Adrenal gland (tissue), 9 donors: ENCODE measurements at regions not wholly inside any gene's neighbourhood (a gene's known extent, or its start where the extent isn't known, plus 50 kb on each side); places are given as distances from the start of the nearest gene placed in this dataset.

Source experiments
- DNase-seq, 7 donors: peaks; one replicate each; pipeline ENCODE4 v3.0.0-alpha.2; 2019 to 2020
- H3K27ac ChIP-seq, 5 donors: fragments of 200-600 bp; sonication (generic) in 4 of 5; 1 replicate in 3 of 5; 2 replicates in 2 of 5; pipeline versions ENCODE4 v1.5.1 to v1.8.0; 2016 to 2020; ENCODE audit warnings: mild to moderate bottlenecking in 1 of 5
- H3K27me3 ChIP-seq: fragments of 200-600 bp; 2 replicates; pipeline ENCODE4 v1.8.0; 2021
- H3K36me3 ChIP-seq, 2 donors: fragments of 200-600 bp; replicated peaks in 1 of 2; 1 replicate in 1 of 2; 2 replicates in 1 of 2; pipeline versions ENCODE4 v1.5.1 to v1.8.0; 2018 to 2022
- H3K4me1 ChIP-seq, 2 donors: fragments of 200-600 bp; replicated peaks in 1 of 2; 1 replicate in 1 of 2; 2 replicates in 1 of 2; pipeline versions ENCODE4 v1.5.1 to v1.8.0; 2018 to 2021
- H3K4me3 ChIP-seq, 4 donors: fragments of 200-600 bp; sonication (generic) in 3 of 4; one replicate each; pipeline ENCODE4 v1.5.1; 2016 to 2018
- H3K9me3 ChIP-seq, 3 donors: fragments of 200-600 bp; sonication (generic) in 1 of 3; replicated peaks in 1 of 3; 1 replicate in 2 of 3; 2 replicates in 1 of 3; pipeline versions ENCODE4 v1.5.1 to v1.8.0; 2016 to 2021
- POLR2A ChIP-seq, 2 donors: fragments of 450-650 bp; IDR thresholded peaks; one replicate each; pipeline ENCODE4 v1.6.1; 2017; ENCODE audit warnings: antibody characterized with exemption in 2 of 2, mild to moderate bottlenecking in 2 of 2, moderate library complexity in 1 of 2
- WGBS, 4 donors: extraction: QIAGEN DNeasy Blood & Tissue Kit in 2 of 4; methylation state at CpG; one replicate each; pipeline versions ENCODE4 v1.1.5 to v1.1.7; 2013 to 2017; 5-methylcytosine and 5-hydroxymethylcytosine counted together
- intact Hi-C, 2 donors: fragments of 100-400 bp; cut with DNase I; formaldehyde crosslinking; loops; one replicate each; pipeline versions ENCODE4 v1.14.1 to v1.15.0; 2022 to 2023
- TF ChIP-seq, protein P1 (sequence below), 6 experiments: fragments of 450-650 bp in 4 of 6; fragments of 200-600 bp in 2 of 6; sonication (generic) in 1 of 6; IDR thresholded peaks; 1 replicate in 5 of 6; 2 replicates in 1 of 6; pipeline versions ENCODE4 v1.5.1 to v1.8.0; 2016 to 2021; ENCODE audit warnings: antibody characterized with exemption in 6 of 6, mild to moderate bottlenecking in 2 of 6, moderate library complexity in 1 of 6
- donor health status: healthy with polysubstance abuse.
- donor health status: Bipolar disorder and iron deficiency.
- donor health status: DM: yes; HTN: yes; CAD: no.
- donor health status: DM: no; HTN: no; CAD: no.
- donor health status: DM: no; HTN: no; CAD: no.

DNA sequence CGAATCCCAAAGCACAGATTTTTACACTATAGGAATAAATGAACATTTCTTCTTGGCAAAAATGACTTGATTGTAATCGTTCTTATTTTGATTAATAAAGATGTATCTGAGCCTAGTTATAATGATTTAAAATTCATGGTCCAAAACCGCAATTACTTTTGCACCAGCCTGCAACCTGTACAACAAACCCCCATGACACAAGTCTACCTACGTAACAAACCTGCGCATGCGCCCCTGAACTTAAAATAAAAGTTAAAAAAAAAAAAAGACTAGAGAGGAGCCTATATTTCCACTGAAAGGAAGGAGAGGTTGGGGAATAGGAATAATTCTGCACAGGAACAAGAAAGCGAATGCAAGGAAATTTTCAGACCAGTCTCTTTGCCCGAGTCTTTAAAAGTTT, 145.2 kb downstream of the SCARB1 start:
- DNase-seq, result no peak
- TF ChIP-seq, protein P1, sequence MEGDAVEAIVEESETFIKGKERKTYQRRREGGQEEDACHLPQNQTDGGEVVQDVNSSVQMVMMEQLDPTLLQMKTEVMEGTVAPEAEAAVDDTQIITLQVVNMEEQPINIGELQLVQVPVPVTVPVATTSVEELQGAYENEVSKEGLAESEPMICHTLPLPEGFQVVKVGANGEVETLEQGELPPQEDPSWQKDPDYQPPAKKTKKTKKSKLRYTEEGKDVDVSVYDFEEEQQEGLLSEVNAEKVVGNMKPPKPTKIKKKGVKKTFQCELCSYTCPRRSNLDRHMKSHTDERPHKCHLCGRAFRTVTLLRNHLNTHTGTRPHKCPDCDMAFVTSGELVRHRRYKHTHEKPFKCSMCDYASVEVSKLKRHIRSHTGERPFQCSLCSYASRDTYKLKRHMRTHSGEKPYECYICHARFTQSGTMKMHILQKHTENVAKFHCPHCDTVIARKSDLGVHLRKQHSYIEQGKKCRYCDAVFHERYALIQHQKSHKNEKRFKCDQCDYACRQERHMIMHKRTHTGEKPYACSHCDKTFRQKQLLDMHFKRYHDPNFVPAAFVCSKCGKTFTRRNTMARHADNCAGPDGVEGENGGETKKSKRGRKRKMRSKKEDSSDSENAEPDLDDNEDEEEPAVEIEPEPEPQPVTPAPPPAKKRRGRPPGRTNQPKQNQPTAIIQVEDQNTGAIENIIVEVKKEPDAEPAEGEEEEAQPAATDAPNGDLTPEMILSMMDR (IDR thresholded peaks at IDR 0.05), result no peak
- no peak for TF ChIP-seq POLR2A (IDR thresholded peaks at IDR 0.05)
- Histone ChIP-seq H3K36me3 (no peaks in the 10 kb centered on the region), H3K27me3 (no peaks in the 10 kb centered on the region), H3K27ac (no peak overlapping the region), H3K4me1 (peaks cover 0 to 28% of the 10 kb centered on the region in 2 donors), H3K9me3 (no peaks in the 10 kb centered on the region), H3K4me3 (no peak overlapping the region)
- 81 to 87% (median 86%) methylated on average over 8 of the region's 8 CpGs for WGBS, 4 donors
- intact Hi-C loops, result no loop called here

DNA sequence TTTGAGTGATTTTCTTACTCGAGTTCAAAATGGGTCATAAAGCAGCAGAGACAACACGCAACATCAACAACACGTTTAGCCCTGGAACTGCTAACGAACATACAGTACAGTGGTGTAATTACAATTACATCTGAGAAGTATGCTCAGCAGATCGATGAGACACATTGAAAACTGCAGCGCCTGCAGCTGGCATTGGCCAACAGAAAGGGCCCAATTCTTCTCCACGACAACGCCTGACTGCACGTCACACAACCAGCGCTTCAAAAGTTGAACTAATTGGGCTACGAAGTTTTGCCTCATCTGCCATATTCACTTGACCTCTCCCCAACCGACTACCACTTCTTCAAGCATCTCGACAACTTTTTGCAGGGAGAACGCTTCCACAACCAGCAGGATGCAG, 145.6 kb downstream of the SCARB1 start:
- Histone ChIP-seq H3K4me1 (peaks cover 0 to 28% of the 10 kb centered on the region in 2 donors), H3K36me3 (no peaks in the 10 kb centered on the region), H3K27me3 (no peaks in the 10 kb centered on the region), H3K27ac (no peak overlapping the region), H3K9me3 (no peaks in the 10 kb centered on the region), H3K4me3 (no peak overlapping the region)
- intact Hi-C loops, result no loop called here
- 87 to 93% (median 89%) methylated on average over 14 of the region's 14 CpGs for WGBS, 4 donors
- no peak for DNase-seq
- TF ChIP-seq, protein P1 (IDR thresholded peaks at IDR 0.05), result no peak
- no peak for TF ChIP-seq POLR2A (IDR thresholded peaks at IDR 0.05)

DNA sequence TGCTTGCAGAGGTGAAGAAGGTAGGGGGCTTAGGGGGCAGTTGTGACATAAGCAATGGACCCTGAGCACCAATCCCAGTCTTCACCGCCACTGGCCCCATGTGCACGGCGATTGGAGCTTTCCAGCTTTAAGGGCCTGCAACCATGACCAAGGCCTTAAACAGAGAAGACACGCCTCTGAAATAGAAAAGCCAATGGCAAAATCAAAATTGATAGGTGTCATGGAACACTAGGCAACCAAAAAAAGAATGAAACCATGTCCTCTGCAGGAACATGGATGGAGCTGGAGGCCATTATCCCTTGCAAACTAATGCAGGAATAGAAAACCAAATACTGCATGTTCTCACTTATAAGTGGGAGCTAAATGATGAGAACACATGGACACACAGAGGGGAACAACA, 146.3 kb downstream of the SCARB1 start:
- H3K4me1 ChIP-seq, result peaks cover 0 to 28% of the 10 kb centered on the region in 2 donors
- TF ChIP-seq, protein P1 (IDR thresholded peaks at IDR 0.05), result no peak
- no peak for TF ChIP-seq POLR2A (IDR thresholded peaks at IDR 0.05)
- H3K4me3 ChIP-seq, result no peak overlapping the region
- no peaks in the 10 kb centered on the region for H3K36me3 ChIP-seq
- H3K27me3 ChIP-seq, result no peaks in the 10 kb centered on the region
- H3K9me3 ChIP-seq, result no peaks in the 10 kb centered on the region
- no peak for DNase-seq
- WGBS, 4 donors, result 94 to 98% (median 96%) methylated on average over 4 of the region's 4 CpGs
- intact Hi-C loops, result no loop called here
- no peak overlapping the region for H3K27ac ChIP-seq

DNA sequence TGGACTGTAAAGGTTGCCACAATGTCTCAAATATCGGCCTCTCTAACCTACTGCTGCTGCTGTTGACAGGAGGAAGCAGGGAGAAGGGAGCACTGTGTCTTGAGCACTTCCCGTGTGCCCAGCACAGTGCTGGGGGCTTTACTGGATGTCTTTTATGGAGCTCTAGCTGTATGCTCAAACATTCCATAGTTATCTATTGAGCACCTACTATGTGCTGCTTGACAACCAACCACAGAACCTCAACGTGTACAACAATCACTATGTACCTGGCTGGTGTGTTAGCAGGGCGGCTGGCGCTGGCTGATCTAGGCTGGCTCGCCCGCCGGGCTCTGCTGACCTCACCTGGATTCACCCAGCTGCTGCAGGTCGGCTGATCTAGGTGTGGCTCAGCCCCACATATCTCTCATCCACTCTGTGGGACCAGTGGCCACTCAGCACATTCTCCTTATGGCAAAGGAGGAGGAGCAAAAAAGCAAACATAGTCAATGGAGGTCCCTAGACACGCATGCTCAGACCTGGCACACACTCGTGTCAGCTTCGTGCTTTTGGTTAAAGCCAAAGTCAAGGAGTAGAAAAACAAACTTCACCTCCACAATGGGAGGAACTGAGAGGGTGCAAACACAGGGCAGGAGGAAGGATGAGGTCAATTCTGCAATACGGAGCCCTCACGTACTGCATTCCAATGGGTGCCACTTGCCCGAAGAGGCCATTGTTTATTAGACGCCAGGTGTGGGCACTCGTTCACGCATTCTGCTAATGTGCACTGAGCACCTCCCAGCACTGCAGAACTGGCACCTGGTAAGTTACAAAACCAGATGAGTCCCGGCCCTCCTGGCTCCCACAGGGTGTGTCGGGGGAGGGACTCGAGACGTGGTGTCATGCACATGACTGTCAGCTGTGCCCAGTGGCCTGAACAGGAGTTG, 147.2 kb downstream of the SCARB1 start:
- no peaks in the 10 kb centered on the region for H3K9me3 ChIP-seq
- DNase-seq, result no peak
- H3K4me1 ChIP-seq, result peaks cover 0 to 28% of the 10 kb centered on the region in 2 donors
- no peak overlapping the region for H3K27ac ChIP-seq
- H3K4me3 ChIP-seq, result no peak overlapping the region
- H3K36me3 ChIP-seq, result no peaks in the 10 kb centered on the region
- intact Hi-C loops, result no loop called here
- H3K27me3 ChIP-seq, result no peaks in the 10 kb centered on the region
- TF ChIP-seq POLR2A (IDR thresholded peaks at IDR 0.05), result no peak
- TF ChIP-seq, protein P1 (IDR thresholded peaks at IDR 0.05), result no peak
- WGBS, 4 donors, result 84 to 86% (median 85%) methylated on average over 22 of the region's 22 CpGs
